HG03469 (cell line): ENCODE measurements at regions not wholly inside any gene's neighbourhood (a gene's known extent, or its start where the extent isn't known, plus 50 kb on each side); places are given as distances from the start of the nearest gene placed in this dataset.
"Not testable (repeated sequence)": the region's sequence is repeated elsewhere in the genome, so short reads cannot be mapped to it uniquely, and the experiment has no call there.

Experiments
- ATAC-seq: cut with Tn5 transposase; IDR thresholded peaks from one replicate; pipeline ENCODE4 v1.9.1; 2021; ENCODE audit warnings: mild to moderate bottlenecking, moderate library complexity, moderate number of reproducible peaks; ENCODE audit not compliant: unreplicated experiment

DNA sequence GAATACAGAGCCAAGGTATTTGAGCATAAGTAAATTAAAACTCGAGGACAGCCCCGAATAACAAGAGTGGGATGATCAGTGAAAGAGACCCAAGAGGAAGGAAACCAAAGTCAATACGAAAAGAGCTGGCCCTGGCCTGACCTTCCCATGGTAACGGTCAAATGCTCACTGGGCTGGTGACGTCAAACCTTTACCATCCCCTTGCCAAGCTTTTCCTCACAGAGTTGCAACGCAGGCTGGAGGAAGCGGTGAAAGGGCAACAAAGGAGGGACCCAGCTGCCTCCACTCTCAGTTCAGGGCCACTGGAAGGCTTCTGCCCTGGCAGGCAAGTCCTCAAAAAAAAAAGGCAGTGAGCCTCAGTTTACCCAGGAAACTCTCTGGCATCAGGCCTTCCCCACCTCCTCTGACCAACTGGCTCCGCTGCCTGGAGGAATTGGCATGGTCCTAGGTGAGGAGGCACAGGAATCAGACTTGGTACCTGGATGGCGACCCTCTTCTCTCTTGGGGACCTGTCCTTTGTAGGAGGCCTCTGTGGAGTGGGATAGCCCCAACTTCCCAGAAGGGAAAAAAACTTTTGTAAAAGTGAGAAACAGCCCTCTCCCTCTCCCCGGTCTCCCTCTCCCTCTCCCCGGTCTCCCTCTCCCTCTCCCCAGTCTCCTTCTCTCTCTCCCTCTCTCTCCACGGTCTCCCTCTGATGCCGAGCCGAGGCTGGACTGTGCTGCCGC, 212.4 kb downstream of the ANAPC1 start:
- ATAC-seq = no peak

GRCh38 chr2:111672641-111673040, 211.4 kb downstream of the ANAPC1 start:
- ATAC-seq = not testable (repeated sequence)

DNA sequence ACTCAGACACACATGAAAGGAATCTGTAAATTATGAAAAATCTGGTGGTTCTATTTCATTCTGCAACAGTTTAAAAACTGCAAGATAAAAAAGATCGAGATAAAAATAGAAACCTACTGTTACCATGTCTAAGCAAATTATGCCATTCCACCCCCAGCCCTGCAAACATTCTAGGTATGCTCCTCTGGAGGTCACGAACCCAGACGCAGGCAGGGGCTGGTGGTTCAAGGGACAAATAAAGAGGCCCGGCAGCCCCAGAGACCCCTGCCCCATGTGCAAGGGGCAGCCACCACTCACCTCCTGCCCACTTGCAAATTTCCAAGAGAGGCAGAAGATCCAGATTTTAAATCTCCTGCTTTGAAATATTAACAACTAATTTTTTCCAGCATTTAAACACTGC, 210.5 kb downstream of the ANAPC1 start:
- no peak for ATAC-seq

GRCh38 chr2:111675419-111676194, 208.4 kb downstream of the ANAPC1 start:
- no peak for ATAC-seq

- ATAC-seq = no peak
These were observed 207.6 kb downstream of the ANAPC1 start for GRCh38 chr2:111676291-111676822.

GRCh38 chr2:111678161-111678560, 205.8 kb downstream of the ANAPC1 start:
- ATAC-seq = no peak

DNA sequence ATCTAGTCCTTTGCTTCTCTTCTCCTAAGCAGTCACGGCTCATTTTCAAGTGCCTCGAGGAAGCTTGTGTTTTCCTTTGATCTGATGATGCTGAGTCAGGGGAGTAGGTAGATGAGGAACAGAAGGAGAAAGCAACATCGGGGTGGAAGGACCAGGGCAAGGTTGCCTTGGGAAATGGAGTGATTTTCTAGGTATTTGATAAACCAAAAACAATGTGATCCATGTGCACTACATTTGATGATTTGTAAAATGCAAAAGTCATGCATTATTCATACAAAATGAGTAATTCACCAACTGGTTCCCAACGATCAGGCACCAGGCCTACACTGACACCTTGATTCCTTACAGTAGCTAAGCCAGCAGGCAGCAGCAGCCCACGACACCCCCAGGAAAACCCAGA, 205.3 kb downstream of the ANAPC1 start:
- ATAC-seq = no peak

DNA sequence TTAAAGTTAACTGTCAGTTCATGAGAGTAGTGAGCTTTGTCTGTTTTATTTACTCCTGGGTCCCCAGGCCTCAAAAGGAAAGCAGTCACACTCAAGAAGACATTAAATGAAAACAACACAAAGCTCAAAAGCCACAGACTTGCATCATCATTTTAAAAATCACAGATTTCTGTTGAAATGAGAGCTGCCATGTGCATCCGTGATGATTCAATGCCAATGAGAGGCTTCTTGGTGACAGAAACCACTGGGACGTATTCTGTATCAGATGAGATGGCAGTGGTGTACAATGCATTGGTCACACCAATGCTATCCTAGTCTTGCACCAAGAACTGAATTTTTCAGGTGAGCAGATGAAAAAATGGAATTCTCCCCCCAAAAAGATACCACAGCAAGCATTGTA, 204.8 kb downstream of the ANAPC1 start:
- no peak for ATAC-seq

GRCh38 chr2:111684611-111685010, 199.4 kb downstream of the ANAPC1 start:
- ATAC-seq = no peak

DNA sequence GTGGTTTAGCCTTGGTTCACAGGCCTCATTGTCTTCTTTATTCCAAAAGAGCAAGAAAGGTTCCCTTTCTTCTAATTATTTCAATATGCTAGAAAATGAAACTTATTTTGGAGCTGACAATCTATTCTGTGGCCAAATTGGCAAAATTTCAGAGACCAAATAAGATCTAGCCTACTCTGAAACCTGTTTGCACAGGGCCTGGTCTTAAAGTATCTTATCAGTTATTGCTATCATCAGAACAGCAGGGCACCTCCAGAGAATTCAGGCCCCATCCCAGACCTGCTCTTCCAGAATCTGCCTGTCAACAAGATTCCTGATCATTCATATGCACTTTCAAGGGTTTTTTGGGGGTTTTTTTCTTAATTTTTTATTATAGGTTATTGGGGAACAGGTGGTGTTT, 198.7 kb downstream of the ANAPC1 start:
- no peak for ATAC-seq

DNA sequence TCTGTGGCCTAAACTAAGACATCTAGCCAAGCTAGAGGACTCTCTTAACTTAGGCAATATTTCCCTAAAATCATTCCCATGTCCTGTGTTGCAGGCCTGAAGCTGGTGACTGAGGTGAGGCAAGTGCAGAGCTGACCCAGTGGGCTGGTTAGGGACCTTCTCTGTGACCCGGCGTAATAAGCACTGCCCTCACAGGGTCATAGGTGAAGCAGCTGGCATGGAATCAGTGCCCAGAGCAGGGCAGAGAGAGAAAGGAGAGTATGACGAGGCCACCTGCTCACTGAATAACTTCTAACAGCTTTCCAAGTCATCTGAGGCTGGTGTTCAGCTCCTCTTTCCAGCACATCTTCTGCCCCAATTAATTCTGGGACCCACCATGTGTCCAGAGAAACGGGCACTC, 197.0 kb downstream of the ANAPC1 start:
- ATAC-seq = no peak

GRCh38 chr2:111687911-111688310, 196.1 kb downstream of the ANAPC1 start:
- ATAC-seq = no peak

DNA sequence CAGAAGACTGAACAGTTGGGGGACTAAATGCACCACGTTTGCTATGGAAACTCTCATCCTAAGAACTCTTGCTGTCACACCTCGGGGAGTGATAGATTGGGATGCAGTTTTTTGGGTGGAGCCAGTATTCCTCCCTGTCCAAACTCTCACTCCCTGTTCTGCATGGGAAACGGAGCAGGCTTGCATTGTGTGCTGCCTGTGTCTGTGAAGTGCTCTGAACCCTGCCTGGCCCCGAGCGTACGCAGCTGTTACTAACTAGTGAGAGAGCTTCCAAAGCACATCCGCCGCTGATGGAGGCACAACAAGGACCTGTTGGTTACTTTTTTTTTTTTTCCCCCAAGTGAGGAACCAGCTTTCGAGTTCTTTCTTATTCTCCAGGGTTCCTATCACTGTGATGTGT, 195.5 kb downstream of the ANAPC1 start:
- no peak for ATAC-seq

DNA sequence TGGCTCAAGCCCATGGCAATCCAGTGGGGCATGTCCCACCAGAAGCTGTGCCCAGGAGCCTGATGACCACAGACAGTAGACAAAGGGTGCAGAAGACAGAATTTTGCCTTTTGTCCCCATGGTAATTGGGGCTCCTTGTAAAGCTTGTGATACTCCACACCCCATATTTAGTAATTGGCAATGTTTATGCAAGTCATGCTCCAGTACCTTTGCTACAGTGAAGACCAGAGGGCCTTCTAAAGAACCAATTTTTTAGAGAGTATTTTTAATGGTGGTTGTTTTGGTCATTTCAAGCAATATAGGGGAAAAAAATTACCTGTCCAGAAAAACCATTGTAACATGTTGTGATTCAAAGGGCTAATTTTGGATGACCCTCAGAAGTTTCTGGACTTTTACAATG, 194.8 kb downstream of the ANAPC1 start:
- ATAC-seq = no peak

DNA sequence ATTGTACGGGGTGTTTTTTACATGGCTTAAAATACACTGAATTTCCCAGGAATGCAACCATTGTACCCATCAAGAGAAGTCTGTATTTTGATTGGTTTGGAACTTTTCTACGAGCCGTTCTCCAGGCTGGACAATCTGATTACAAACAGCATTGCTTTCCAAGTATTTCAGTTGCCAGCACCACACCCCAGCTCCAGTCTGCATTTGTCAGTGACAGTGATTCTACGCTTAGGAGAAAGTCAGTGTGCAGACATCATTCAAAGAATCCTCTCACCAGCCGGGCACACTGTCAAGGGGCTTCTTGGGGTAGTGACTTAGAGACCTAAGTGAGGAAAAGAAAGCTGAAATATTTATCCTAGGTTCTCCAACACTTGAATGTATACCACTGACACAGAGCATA, 194.1 kb downstream of the ANAPC1 start:
- no peak for ATAC-seq

DNA sequence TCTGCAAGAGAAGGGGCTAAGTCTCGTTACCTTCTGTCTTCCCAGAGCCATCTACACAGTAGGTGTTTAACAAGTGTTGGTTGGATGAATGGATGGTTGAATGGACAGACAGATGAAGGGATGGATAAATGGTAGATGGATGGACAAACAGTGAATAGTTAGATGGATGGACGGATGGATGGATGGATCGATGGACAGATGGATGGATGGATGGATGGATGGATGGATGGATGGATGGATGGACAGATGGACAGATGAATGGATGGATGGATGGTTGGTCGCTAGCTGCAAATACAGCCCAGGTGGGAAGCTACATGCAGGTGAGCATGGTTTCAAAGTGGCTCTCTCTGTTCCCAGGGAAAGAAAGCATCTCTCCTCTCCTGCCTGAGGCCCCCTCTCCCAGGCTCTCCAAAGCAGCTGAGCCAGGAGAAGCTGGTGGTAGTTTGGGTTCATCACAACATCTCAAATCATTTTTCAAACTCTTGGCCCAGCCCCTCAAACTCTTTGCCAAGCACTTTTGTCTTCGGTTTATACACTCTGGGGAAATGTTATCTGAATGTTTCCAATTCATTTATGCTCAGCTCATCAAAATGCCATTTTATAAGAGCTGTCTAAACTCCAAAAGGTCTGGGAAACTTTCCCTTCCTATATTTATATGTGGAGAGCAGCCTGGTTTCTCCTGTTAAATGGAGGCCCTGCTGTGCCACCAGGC, 192.7 kb downstream of the ANAPC1 start:
- no peak for ATAC-seq

DNA sequence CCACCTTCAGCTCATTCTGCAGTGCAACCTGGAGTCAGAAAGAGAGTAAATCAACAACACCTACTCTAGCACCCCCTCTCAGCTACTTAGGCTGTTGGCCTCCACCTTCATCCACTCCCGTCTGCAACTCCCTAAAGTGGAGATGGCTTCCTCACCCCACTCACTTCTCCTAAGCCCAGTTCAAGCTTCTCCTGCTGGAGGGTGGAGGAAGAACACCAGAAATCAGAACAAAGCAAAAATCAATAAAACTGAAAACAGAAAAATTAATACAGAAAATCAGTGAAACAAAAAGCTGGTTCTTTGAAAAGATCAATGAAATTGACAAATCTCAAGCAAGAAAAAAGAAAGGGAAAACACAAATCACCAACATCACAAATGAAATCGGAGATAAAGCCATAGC, 191.7 kb downstream of the ANAPC1 start:
- ATAC-seq = no peak

DNA sequence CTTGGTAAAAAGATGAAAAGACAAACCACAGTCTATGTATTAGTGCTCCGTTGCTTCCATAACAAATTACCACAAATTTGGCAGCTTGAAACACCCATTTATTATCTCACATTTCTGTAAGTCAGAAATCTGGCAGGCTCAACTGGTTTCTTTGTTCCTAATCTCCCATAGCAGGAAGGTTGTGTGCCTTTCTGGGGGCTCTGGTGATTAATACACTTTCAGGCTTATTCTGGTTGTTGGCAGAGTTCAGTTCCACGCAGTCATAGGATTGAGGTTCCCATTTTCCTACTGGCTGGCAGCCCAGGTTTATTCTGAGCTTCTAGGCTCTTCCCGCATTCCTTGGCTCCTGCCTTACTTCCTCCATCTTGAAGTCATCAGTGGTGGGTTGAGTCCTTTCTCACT, 189.3 kb downstream of the ANAPC1 start:
- ATAC-seq = no peak

GRCh38 chr2:111695441-111696007, 188.5 kb downstream of the ANAPC1 start:
- no peak for ATAC-seq

DNA sequence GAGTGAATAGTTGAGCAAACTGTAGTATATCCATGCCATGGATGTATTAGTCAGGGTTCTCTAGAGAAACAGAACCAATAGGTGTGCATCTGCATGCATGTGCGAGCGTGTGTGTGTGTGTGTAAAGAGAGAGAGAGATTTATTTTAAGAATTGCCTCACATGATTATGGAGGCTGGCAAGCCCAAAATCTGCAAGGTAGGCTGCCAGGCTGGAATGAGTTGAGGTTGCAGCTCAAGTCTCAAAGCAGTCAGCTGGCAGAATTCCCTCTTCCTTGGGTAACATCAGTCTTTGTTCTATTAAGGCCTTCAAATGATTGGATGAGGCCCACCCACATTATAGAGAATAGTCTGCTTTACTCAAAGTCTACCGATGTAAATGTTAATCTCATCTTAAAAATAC, 187.8 kb downstream of the ANAPC1 start:
- no peak for ATAC-seq

DNA sequence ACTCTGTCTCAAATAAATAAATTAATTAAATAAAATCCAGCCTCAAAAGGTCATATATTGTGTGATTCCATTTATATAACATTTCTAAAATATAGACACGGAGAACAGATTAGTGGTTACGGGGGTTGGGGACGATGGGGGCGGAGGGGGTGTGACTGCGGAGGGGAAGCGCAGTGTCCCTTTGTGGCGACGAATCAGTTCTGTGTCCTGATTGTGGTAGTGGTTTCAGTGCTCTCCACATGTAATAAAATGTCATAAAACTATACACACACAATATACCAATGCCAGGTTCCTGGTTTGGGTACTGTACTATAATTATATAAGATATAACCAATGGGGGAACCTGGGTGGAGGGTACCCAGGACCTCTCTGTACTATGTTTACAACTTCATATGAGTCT, 186.4 kb downstream of the ANAPC1 start:
- ATAC-seq = no peak
